Activated CD4-positive, alpha-beta T cell treated with anti-CD3 and anti-CD28 coated beads, Interleukin-2, amount 50 U/mL, for 24 hours (primary cell): ENCODE measurements at regions not wholly inside any gene's neighbourhood (a gene's known extent, or its start where the extent isn't known, plus 50 kb on each side); places are given as distances from the start of the nearest gene placed in this dataset.

Experiments
- DNase-seq, 2 donors: peaks; one replicate each; pipeline ENCODE4 v3.0.0-alpha.2; 2020; ENCODE audit warnings: low read depth in 1 of 2, low spot score in 1 of 2

- no peak for DNase-seq
These were observed 170.2 kb downstream of the THBS2 start for GRCh38 chr6:169083508-169083874.

- DNase-seq = no peak
These were observed 170.7 kb downstream of the THBS2 start for GRCh38 chr6:169082817-169083507.

GRCh38 chr6:169082093-169082492 is 171.6 kb downstream of the THBS2 start:
- no peak for DNase-seq

GRCh38 chr6:169081248-169081647 is 172.4 kb downstream of the THBS2 start:
- no peak for DNase-seq

GRCh38 chr6:169079650-169080049 is 174.0 kb downstream of the THBS2 start:
- DNase-seq = no peak

GRCh38 chr6:169078399-169079145 is 175.1 kb downstream of the THBS2 start:
- DNase-seq = no peak

- DNase-seq = no peak
These were observed 177.6 kb downstream of the THBS2 start for GRCh38 chr6:169075915-169076654.

- DNase-seq = no peak
These were observed 178.3 kb downstream of the THBS2 start for GRCh38 chr6:169075211-169075914.

GRCh38 chr6:169074526-169074925 is 179.1 kb downstream of the THBS2 start:
- no peak for DNase-seq

- DNase-seq = no peak
These were observed 180.3 kb downstream of the THBS2 start for GRCh38 chr6:169073311-169073710.

- no peak for DNase-seq
These were observed 181.3 kb downstream of the THBS2 start for GRCh38 chr6:169072127-169073042.

GRCh38 chr6:169071394-169071793 is 182.3 kb downstream of the THBS2 start:
- no peak for DNase-seq

- DNase-seq = no peak
These were observed 183.0 kb downstream of the THBS2 start for GRCh38 chr6:169070506-169071176.

- DNase-seq = no peak
These were observed 184.3 kb downstream of the THBS2 start for GRCh38 chr6:169069356-169069755.

- DNase-seq = no peak
These were observed 189.5 kb downstream of the THBS2 start for GRCh38 chr6:169064194-169064593.

- no peak for DNase-seq
These were observed 191.4 kb downstream of the THBS2 start for GRCh38 chr6:169062272-169062671.

- no peak for DNase-seq
These were observed 195.0 kb downstream of the THBS2 start for GRCh38 chr6:169058634-169059033.

GRCh38 chr6:169052462-169052861 is 201.2 kb downstream of the THBS2 start:
- no peak for DNase-seq

- DNase-seq = no peak
These were observed 202.3 kb downstream of the THBS2 start for GRCh38 chr6:169051371-169051770.

- no peak for DNase-seq
These were observed 204.8 kb downstream of the THBS2 start for GRCh38 chr6:169048865-169049205.
